HCEC 1CT (cell line): ENCODE measurements at regions not wholly inside any gene's neighbourhood (a gene's known extent, or its start where the extent isn't known, plus 50 kb on each side); places are given as distances from the start of the nearest gene placed in this dataset.
A peak's percentile ranks its signal among the peaks of the same experiment; 100 is the strongest.

ENCODE experiments used
- DNase-seq: peaks from one replicate; pipeline ENCODE4 v3.0.0-alpha.2; 2017

DNA sequence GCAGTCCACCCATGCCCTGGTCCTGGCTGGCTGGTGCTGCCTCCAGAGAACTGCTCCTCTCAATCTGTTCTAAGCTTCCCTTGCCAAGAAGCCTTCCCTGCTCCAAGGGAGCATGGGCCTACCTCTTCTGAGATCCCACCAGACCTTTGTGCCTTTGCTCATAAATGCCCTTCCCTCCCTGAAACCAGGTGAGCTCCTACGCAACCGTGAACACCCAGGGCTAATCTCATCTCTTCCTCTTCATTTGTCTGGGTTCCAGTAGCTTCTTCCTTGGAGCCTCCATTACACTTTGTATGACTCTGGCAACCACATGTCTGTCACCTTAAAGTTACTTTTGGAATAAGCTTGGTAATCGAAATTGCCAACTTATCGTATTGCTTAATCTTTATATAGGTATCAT, 270.6 kb downstream of the PBX3 start:
- DNase-seq: no peak

DNA sequence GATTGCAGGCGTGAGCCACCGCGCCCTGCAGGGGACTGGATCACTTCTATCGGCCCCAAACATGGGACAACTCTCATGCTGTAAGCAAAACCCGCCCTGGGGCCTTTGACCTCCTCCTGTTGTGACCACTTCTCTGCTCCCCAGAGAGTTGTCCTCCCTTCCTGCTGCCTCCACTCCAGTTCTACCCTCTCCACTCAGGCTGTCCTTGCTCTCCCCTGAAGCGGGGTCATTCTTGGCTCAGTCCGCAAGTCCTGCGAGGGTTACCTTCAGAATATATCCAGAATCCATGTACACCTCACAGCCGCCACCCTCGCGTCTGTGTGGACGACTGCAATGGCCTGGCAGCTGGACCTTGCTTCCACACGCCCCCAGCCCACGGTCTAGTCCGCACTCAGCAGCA, 273.7 kb downstream of the PBX3 start:
- no peak for DNase-seq

DNA sequence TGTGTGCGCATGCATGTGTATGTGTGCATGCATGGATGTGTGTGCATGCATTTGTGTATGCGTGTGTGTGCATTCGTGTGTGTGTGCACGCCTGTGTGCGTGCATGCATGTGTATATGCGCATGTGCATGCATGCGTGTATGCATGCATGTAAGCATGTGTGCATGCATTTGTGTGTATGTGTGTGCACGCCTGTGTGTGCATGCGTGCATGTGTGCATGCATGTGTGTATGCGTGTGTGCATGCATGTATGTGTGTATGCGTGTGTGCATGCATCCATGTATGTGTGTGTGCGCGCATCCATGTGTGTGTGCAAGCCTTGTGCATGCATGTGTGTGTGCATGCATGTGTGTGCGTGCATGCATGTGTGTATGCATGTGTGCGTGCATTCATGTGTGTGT, 276.8 kb downstream of the PBX3 start:
- DNase-seq: no peak

DNA sequence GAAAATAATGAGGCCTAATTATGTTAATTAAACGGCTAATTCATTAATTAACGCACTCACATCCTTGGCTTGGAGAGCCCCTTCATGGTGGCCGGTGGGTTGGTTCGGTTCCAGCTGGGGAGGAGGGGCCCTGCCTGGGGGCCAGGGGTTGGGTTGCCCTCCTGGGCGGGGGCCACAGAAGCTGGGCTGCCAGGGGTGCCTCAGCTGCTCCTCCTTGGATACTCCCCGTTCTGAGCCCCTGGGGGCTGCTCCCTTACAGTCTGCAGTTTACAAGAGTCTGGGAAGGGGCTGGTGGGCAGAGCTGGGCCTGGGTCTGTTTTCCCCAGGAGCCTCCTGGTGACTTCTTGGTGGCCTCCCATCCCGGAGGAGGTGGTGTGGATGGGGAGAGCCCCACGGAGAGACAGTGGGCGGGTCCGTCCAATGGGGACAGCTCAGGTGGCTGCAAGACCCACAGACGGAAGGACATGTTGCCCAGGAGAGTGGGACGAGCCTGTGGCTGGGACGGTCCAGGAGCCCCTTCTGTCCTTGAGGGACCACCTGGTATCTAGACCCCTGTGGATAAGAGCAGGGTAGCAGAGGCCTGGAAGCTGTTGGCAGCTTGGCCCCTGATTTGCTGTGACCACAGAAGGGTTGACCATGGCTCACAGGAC, 277.5 kb downstream of the PBX3 start:
- no peak for DNase-seq

DNA sequence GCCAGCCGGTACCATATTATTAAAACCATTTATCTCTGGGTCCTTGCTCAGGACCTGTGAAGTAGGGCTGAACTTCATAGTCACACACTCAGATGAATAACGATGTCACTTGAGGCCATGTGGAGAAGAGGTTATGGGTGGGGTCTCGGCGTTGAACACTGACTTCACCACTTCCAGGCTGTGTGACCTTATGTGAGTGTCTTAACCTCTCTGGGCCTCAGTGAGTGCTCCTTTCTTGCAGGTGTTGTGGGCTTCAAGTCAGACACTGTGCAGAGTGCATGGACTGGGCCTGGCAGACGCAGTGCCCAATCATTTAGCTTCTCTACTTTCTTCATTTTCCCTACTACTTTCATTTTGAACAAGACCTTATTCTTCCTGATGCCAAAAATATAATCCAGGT, 278.8 kb downstream of the PBX3 start:
- no peak for DNase-seq

DNA sequence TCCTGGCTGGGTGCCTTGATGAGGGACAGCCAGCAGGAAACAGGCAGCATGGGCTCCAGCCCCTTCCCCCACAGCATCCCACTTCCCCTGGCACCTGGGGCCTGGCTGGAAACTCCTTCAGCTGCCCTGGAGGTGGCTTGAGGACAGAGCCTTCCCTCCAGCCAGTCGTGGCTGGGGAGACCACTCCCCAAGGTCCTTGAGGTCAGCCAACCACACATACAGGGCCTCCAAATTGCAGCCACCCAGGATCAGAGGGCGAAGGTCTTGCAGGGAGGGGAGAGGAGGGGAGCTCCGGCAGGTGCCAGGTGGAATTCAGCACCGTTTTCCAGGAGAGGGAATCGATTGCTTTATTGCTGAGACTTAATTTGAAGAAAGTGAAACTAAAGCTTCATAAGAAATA, 280.4 kb downstream of the PBX3 start:
- DNase-seq: no peak

DNA sequence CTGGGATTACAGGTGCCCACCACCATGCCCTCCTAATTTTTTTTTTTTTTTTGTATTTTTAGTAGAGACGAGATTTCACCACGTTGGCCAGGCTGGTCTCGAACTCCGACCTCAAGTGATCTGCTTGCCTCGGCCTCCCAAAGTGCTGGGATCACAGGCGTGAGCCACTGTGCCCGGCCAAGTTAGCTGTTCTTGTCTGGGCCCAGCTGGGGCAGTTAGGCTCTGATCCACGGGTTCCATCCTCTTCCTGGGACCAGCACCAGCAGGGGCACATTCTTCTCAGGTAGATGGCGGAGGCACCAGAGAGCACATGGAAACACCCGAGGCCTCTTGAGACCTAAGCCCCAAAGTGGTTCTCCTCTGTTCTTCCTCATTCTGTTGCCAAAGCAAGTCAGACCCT, 281.6 kb downstream of the PBX3 start:
- DNase-seq: no peak

DNA sequence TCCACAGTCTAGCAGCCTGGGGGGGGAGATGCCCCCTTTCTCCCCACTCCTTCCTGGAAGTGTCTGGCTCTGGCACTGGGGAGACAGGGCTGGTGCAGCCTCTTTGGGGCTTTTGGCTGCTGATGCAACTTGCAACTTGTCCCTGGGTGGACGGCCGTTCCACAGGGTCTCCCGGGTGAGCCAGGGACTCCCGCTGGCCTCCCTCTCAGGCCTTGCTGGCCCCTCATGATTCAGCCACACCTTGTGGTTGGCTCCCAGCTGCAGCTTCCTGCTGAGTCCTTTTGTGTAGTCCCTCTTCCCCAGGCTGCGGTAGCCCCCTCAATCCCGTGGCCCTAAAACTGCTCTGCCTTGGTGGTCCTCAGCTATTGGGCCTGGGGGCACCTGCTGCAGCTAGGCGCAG, 283.5 kb downstream of the PBX3 start:
- no peak for DNase-seq

DNA sequence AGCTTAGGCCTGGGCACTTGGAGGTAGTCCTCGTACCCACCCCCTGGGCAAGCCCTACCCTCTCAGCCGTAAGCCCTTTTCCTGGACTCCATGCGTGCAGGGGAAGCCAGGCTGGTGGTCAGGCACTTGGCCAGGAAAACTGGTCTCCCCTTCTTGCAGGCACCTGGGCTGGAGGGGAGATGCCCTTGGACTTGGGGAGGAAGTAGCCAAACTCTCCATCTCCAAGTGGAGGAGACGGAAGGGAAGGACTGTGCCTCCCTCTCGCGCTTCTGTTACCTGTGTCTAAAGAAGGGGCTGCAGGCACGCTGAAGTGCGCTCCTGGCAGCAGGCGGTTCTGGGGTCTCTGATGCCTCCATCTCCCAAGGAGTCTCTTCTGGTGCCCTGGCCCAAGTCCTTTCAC, 283.9 kb downstream of the PBX3 start:
- DNase-seq: no peak

DNA sequence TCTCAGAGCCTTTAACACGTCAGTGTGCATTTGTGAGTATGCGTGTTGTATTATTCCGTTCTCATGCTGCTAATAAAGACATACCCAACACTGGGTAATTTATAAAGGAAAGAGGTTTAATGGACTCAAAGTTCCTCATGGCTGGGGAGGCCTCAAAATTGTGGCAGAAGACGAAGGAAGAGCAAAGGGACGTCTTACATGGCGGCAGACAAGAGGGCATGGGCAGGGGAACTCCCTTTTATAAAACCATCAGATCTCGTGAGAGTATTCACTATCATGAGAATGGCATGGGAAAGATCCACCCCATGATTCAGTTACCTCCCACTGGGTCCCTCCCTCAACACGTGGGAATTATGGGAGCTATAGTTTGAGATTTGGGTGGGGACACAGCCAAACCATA, 285.0 kb downstream of the PBX3 start:
- DNase-seq: no peak

DNA sequence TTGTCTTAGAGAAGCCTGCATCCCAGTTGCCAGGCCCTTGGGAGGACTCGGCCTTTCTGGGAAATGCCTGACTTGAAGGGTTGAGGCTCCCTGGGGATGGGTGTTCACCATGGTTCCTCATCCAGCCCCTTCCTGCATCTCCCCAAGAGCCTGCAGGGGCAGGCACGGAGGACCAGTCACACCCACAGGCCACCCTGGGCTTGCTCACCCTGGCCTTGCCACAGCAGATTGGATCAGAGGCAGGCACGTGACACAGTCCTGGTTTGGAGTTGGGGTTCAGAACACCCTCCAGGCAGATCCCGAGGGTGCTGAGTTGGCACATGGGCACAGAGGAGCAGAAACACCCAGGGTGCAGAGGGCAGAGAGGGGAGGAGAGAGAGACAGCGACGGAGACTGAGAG, 286.1 kb downstream of the PBX3 start:
- no peak for DNase-seq

DNA sequence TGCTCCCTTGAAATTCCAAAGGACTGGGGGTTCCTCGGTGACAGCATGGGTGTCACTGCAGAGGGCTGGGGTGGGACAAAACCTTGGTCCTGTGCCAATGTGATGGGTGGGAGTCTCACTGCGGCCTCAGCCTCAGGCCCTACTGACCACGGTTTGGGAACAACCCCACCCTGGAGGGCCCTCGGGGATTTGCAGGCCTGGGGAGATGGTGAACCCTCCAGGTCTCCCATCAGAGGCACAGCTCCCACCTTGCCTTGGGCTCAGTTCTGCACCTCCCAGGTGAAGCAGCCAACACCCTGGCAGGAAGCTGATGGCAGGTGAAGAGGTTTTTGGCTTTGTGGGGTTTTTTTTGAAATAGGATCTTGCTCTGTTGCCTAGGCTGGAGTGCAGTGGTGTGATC, 286.8 kb downstream of the PBX3 start:
- no peak for DNase-seq

DNA sequence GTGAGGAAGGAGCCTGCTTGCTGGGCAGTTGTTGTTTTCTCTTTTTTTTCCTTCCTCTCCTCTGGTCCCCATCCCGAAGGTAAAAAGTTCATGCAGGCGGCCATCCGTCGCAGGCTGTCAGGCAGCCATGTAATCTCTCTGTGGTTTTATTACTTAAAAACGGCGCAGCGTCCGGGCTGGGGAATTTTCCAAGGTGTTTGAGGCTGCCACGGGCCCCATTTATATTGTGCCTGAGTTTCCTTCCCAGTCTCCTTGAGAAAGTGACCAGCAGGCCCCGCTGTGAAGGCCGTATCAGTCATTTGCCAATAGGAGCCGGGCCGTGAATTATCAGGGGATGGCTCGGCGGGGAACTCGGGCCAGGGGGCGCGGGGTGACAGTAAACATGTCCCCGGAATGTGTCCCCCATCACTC, 289.7 kb downstream of the PBX3 start:
- no peak for DNase-seq

DNA sequence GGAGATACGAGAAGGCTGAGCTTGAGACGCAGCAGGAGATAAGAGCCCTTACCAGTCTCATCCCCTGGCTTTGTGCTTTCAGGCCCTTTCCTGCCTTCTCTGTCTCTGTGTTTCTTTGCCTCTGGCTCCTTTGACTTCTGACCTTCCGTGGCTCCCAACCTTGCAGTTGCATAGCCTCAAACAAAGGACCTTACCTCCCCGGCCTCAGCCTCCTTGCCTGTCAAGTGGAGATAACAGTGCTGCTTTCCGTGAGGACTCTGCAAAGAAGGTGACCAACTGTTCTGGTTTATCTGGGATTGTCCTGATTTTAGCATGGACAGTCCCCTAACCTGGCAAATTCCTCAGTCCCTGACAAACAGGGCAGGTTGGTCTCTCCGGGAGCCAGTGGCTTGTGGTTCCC, 287.8 kb upstream of the MVB12B start:
- DNase-seq: no peak

DNA sequence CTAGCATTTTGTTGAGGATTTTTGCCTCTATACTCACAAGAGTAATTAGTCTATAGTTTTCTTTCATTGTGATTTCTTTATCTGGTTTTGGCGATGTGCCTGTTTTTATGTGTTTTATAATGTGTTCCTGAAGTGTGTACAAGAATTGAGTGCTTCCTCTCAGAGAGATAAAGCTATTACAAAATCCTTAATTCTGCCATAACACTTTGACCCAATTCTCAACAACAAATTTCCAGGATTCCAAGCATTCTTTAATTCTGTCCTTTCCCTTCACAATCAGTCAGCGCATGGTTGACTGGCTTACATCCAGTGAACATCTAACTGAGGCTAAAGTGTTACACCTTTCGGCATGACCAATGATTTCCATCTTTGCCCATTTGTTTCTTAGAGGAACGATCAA, 282.9 kb upstream of the MVB12B start:
- DNase-seq: no peak

DNA sequence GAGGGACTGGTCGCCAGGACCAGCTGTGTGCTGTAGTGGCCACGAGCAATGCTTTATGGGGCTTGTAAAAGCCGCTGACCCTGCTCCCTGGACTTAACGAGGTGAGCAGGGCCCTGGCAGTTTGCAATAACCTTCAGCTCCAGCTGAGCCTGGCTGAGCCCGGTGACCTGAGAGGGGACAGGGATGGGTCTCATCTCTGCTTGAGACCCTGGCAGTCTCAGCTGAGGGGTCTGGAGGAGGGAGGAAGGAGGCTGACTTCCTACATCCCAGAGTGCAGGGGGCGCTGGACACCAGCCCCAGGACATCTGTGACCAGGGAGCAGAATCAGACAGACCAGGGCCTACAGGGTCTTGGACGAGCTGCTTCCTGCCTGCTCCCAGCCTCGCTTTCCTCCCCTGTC, 277.5 kb upstream of the MVB12B start:
- DNase-seq: no peak

DNA sequence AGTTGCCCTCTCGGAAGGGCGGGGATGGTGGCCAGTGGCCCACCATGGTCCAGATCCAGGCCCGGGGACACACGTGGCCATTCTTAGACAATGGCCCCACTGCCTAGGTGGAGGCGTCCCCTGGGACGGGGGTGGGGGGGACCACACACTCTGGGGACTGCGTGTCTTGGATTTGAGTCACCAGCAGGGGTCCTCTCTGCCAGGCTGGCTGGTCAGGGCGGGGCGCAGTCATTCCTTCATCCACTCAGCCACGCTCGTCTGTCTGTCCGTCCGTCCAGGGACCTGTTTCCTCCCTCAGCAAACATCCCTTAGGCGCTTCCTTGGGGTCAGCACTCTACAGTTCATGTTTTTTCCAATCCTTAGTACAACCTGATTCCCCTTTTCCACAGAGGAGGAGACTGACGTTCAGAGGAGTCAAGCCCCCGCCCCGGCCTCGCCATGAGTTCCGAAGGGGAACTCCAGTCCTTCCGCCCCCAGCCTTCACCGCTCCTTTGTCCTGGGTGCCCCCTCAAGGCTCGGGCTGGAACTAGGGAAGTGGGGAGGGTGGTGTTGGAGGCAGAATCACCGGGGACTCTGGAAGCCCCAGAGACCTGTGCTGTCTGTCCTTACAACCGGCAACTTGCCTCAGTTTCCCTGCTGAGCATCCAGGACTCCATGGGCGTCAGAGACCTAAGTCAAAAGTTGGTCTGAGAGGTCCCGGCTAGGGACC, 276.6 kb upstream of the MVB12B start:
- DNase-seq: no peak

DNA sequence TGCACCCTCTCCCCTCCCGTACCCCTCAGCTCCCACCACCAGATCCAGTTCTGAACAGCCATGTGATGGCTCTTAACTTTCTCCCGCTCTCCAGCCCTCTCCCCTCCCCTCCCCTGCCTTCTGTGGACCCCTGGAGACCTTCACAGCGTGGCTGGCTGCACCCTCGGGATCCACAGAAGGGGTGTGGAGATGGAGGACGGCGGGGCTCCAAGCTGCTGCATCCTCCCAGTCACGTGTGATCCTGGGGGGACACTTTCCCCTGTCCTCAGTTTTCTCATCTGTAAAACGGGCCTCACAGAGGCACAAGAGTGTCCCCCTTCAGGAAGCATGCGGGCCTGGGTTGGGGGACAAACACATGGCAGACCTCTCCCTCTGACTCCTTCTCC, 276.0 kb upstream of the MVB12B start:
- DNase-seq: no peak

DNA sequence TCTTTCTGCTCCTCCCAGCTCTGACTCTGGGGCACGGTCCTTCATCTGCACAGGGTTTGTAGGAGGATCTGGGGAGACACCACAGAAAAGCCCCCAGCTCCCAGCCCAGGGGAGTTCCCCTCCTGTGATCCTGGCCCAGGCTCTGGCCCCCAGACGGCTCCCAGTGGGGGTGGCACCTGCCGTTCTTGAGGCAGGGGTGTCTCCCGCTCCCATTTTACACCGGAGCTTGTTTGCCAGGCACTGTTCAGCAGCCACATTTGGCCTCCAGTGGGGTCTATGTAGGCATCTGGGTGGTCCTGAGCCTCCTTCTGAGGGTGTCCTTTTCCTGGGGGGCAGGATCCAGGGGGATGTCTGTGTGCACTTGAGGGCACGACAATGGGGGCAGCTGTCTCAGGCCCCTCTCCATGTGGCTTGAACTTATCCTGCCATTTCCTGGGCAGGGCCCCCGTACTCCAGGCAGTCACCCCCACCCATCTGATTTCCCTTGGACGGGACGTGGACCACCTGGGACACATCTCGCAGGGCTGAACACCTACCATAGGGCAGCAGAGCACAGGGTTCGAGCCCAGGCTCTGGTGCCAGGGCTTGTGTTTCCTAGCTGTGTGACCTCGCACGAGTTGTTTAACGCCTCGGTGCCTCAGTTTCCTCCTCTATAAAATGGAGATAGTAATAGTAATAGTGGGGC, 275.0 kb upstream of the MVB12B start:
- DNase-seq: no peak

DNA sequence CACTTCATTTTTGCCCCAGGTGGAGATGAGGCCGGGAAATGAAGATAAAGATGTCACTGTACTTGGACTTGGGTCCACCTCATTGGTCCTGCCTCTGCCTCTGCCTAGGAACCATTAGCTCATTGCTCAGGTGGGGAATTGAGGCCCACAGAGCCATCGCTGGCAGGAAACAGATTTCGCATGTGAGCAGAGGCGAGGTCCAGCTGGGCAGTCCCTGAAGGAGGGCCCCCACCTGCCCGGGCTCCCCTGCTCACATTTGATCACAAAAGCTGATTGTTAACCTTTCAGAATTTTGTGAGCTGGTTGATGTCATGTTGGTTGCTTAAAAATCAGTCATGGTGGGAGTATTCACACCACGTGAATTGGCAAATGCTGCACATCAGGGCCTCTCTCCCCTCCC, 273.8 kb upstream of the MVB12B start:
- no peak for DNase-seq

DNA sequence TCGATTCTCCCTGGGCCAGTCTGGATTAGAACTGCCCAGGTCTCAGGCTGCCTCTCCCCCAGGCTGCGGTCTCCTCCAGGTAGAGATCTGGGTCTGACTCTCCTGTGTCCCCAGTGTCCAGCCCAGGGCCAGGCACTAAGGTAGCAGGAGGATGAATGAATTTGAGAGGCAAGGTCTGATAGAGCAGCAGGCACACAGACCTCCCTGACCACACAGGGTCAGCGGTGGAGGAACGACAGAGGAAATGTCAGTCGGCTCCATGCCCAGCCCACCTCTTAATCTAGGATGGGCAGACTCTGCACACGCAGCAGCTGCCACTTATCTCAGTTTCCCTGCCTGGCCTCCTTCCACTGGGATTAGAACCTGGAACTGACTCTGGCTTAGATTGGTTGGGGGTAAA, 272.7 kb upstream of the MVB12B start:
- no peak for DNase-seq

DNA sequence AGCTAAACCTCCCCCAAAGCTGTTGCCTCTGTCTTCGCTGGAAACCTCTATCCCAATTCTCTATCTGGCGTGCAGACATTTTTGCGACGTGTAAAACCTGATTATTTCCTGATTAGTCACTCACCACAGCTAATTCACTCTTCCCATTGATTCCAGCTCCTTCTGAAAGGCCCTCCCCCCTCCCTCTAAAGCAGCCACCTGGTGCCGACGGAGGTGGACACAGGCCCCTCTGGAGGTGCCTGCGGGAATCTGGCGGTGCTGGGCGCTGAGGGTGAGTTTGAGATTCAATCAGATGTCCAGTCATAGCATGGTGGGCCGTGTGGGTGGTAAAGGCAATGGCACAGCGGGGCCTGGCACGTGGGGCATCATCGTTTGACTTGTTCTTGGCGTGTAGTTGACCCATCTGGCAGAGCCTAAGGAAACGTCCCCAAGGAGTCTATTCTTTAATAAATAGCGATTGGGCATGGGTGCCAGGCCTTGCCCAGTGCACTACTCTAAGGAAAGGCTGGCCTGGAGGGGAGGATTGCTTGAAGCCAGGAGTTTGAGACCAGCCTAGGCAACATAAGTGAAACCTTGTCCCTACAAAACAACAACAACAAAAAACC, 271.1 kb upstream of the MVB12B start:
- peak; percentile 28 for DNase-seq

DNA sequence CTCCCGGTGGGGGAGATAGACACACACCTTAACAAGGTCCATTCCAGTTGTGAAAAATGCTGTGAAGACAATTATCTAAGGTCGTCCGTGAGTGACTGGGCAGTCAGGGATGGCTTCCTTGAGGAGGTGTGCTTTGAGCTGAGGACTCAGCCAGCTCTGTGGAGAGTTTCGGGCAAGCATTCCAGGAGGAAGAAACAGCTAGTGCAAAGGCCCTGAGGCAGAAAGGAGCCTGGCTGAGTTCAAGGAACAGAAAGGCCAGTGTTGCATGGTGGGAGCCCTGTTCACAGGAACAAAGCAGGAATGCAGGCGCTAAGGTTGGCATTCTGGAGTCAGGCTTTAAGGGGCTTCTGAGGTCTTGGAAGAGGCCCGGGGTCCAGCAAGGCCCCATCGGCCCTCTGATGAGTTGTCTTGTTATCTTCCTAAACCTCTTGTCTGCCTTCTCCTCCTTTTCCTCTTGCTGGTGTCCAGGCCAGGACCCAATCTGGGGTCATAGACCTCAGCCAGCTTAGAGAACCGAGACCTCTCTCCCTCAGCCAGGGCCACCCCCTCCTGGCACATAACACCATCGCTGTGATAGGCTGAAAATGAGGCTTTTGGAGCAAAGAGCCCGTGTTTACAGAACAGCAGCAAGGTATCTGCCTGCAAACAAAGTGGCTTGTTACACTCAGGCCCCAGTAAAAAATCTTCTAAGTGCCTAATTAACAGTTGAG, 270.2 kb upstream of the MVB12B start:
- DNase-seq: no peak
